GM12878 (cell line): ENCODE measurements at regions not wholly inside any gene's neighbourhood (a gene's known extent, or its start where the extent isn't known, plus 50 kb on each side); places are given as distances from the start of the nearest gene placed in this dataset.
"Not testable (repeated sequence)": the region's sequence is repeated elsewhere in the genome, so short reads cannot be mapped to it uniquely, and the experiment has no call there.

ENCODE experiments used
- CTCF ChIP-seq, 3 experiments: IDR thresholded peaks in 2 of 3; conservative IDR thresholded peaks in 1 of 3; 2 replicates each; pipeline ENCODE4 v1.5.1; 2011; ENCODE audit warnings: low read depth in 3 of 3, low read length in 3 of 3, mild to moderate bottlenecking in 3 of 3, control low read depth in 2 of 3, moderate library complexity in 2 of 3, inconsistent platforms in 1 of 3, mixed read lengths in 1 of 3; ENCODE audit not compliant: control insufficient read depth in 2 of 3, insufficient read depth in 1 of 3; ENCODE audit errors: extremely low read depth in 1 of 3
- GATAD2B ChIP-seq: fragments of 450-650 bp; conservative IDR thresholded peaks from 2 replicates; pipeline ENCODE4 v1.6.1; 2017; ENCODE audit warnings: low read depth, mild to moderate bottlenecking, moderate library complexity
- NFIC ChIP-seq: IDR thresholded peaks from 2 replicates; pipeline ENCODE4 v1.6.1; 2012; ENCODE audit warnings: low read depth, mild to moderate bottlenecking, inconsistent platforms, low read length, moderate library complexity
- PML ChIP-seq: IDR thresholded peaks from 2 replicates; pipeline ENCODE4 v1.6.1; 2012; ENCODE audit warnings: low read length, inconsistent platforms
- POLR2AphosphoS5 ChIP-seq: IDR thresholded peaks from 2 replicates; pipeline ENCODE4 v1.6.1; 2011; ENCODE audit warnings: mild to moderate bottlenecking, low read length, inconsistent platforms
- RAD21 ChIP-seq: IDR thresholded peaks from 2 replicates; pipeline ENCODE4 v1.6.1; 2011; ENCODE audit warnings: mild to moderate bottlenecking, low read depth, low read length, moderate library complexity; ENCODE audit not compliant: insufficient read depth
- SRF ChIP-seq, 2 experiments: IDR thresholded peaks; 2 replicates each; pipeline ENCODE4 v1.6.1; 2011; ENCODE audit warnings: low read depth in 2 of 2, low read length in 2 of 2, mild to moderate bottlenecking in 1 of 2, moderate library complexity in 1 of 2
- SUPT20H ChIP-seq: IDR thresholded peaks from 2 replicates; pipeline ENCODE4 v1.6.1; 2011; ENCODE audit warnings: low read depth, mild to moderate bottlenecking, low read length, moderate library complexity, borderline replicate concordance; ENCODE audit not compliant: control insufficient read depth
- ZZZ3 ChIP-seq: IDR thresholded peaks from 2 replicates; pipeline ENCODE4 v1.6.1; 2011; ENCODE audit warnings: low read depth; ENCODE audit not compliant: control insufficient read depth, insufficient read length

- TF ChIP-seq SRF (IDR thresholded peaks at IDR 0.05; ENCODE audit: low read depth in 2 of 2, low read length in 2 of 2); POLR2AphosphoS5; GATAD2B; ZZZ3; CTCF (IDR thresholded peaks at IDR 0.05 in 2 of 3, conservative IDR thresholded peaks at IDR 0.05 in 1 of 3; ENCODE audit: control insufficient read depth in 2 of 3, extremely low read depth in 1 of 3, insufficient read depth in 1 of 3, low read depth in 3 of 3, low read length in 3 of 3); NFIC; SUPT20H; PML; RAD21: not testable (repeated sequence)
Measured at GRCh38 chr5:176124120-176124519, 114.1 kb upstream of the SIMC1 start.
